Fibroblast of lung (primary cell): ENCODE measurements at regions not wholly inside any gene's neighbourhood (a gene's known extent, or its start where the extent isn't known, plus 50 kb on each side); places are given as distances from the start of the nearest gene placed in this dataset.

Source experiments
- EZH2 ChIP-seq: IDR thresholded peaks from 2 replicates; pipeline ENCODE4 v1.5.1; 2012; ENCODE audit warnings: low read length, control low read depth, mild to moderate bottlenecking; ENCODE audit errors: missing control alignments
- TF ChIP-seq, protein P1 (sequence below), 2 donors: IDR thresholded peaks in 1 of 2; conservative IDR thresholded peaks in 1 of 2; 1 replicate in 1 of 2; 2 replicates in 1 of 2; pipeline ENCODE4 v1.5.1; 2011 to 2012; ENCODE audit warnings: low read length in 2 of 2, control low read depth in 1 of 2, inconsistent platforms in 1 of 2, low read depth in 1 of 2, mild to moderate bottlenecking in 1 of 2

DNA sequence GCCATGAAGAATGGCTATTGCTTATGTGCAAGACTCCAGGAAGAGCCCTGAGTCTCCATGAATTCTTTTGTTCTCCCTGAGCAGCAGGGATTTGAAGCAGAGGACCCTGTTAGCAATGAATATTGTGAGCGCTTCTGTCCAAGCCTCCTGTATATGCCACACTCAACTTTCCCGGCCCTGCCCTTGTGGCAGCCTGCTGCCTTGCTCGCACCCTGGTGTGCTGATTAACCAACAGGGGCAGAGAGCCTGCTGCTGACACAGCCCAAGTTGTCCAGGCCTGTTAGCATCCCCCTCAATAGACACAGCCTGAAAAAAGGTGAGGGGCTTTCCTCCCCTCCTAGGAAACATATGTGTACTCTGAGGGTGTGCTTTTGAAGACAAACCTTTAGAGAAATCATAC, 131.4 kb downstream of the BMP2 start:
- TF ChIP-seq, protein P1, sequence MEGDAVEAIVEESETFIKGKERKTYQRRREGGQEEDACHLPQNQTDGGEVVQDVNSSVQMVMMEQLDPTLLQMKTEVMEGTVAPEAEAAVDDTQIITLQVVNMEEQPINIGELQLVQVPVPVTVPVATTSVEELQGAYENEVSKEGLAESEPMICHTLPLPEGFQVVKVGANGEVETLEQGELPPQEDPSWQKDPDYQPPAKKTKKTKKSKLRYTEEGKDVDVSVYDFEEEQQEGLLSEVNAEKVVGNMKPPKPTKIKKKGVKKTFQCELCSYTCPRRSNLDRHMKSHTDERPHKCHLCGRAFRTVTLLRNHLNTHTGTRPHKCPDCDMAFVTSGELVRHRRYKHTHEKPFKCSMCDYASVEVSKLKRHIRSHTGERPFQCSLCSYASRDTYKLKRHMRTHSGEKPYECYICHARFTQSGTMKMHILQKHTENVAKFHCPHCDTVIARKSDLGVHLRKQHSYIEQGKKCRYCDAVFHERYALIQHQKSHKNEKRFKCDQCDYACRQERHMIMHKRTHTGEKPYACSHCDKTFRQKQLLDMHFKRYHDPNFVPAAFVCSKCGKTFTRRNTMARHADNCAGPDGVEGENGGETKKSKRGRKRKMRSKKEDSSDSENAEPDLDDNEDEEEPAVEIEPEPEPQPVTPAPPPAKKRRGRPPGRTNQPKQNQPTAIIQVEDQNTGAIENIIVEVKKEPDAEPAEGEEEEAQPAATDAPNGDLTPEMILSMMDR (conservative IDR thresholded peaks at IDR 0.05 in 1 of 2, IDR thresholded peaks at IDR 0.05 in 1 of 2; ENCODE audit: low read depth in 1 of 2, low read length in 2 of 2), result no peak
- no peak for TF ChIP-seq EZH2
